ENCODE measurements at regions not wholly inside any gene's neighbourhood (a gene's known extent, or its start where the extent isn't known, plus 50 kb on each side); places are given as distances from the start of the nearest gene placed in this dataset.

GRCh38 chr9:16987026-16987425 is 116.6 kb upstream of the BNC2 start:
- TF ChIP-seq CTCF (conservative IDR thresholded peaks at IDR 0.05; ENCODE audit: low read depth in 2 of 2): no peak
- TF ChIP-seq POLR2AphosphoS5 (IDR thresholded peaks at IDR 0.05; ENCODE audit: low read depth): no peak
- no peak for TF ChIP-seq EZH2 (IDR thresholded peaks at IDR 0.05; ENCODE audit: low read depth, unreplicated experiment)
- no peak for TF ChIP-seq STAT1 (IDR thresholded peaks at IDR 0.05; ENCODE audit: unreplicated experiment)
- no peak for TF ChIP-seq REST (IDR thresholded peaks at IDR 0.05; ENCODE audit: unreplicated experiment)
- TF ChIP-seq EZH2phosphoT487 (IDR thresholded peaks at IDR 0.05; ENCODE audit: unreplicated experiment): no peak
- TF ChIP-seq CREB1 (CRISPR knock-in tag; IDR thresholded peaks at IDR 0.05; ENCODE audit: low read depth): no peak
- no peak for TF ChIP-seq ZNF331 (CRISPR knock-in tag; IDR thresholded peaks at IDR 0.05; ENCODE audit: low read depth)
- TF ChIP-seq JUNB (IDR thresholded peaks at IDR 0.05; ENCODE audit: unreplicated experiment): no peak
